Prostate gland (tissue), 2 donors: ENCODE measurements at regions not wholly inside any gene's neighbourhood (a gene's known extent, or its start where the extent isn't known, plus 50 kb on each side); places are given as distances from the start of the nearest gene placed in this dataset.

Experiments used
- POLR2AphosphoS5 ChIP-seq: sonication (generic); formaldehyde crosslinking; IDR thresholded peaks from one replicate; pipeline ENCODE4 v1.6.1; 2017; ENCODE audit warnings: antibody characterized with exemption
- TF ChIP-seq, protein P1 (sequence below), 4 experiments: fragments of 200-600 bp in 2 of 4; fragments of 450-650 bp in 2 of 4; sonication (generic) in 2 of 4; IDR thresholded peaks; 1 replicate in 3 of 4; 2 replicates in 1 of 4; pipeline ENCODE4 v1.5.1; 2016 to 2019; ENCODE audit warnings: antibody characterized with exemption in 4 of 4, mild to moderate bottlenecking in 2 of 4, moderate library complexity in 2 of 4

DNA sequence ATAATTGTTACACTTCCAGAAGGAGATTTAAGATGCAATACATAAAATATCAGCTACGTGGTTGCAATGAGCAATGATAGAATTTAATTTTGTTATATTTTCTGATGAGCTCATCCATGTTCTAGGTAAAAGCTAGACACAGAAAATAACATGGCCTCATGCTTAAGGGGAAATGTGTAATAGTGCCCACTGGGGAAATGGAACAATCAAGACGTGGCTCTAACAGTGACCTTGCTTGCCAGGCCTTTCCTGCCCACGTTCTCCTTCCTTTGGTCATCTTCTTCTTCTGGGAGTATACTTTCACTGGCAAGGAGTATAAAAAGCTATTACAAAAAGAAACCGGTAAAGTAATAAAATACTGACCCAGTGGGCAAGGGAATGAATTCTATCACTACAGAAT, 116.2 kb upstream of the TMEM161B start:
- TF ChIP-seq POLR2AphosphoS5: no peak
- TF ChIP-seq, protein P1, sequence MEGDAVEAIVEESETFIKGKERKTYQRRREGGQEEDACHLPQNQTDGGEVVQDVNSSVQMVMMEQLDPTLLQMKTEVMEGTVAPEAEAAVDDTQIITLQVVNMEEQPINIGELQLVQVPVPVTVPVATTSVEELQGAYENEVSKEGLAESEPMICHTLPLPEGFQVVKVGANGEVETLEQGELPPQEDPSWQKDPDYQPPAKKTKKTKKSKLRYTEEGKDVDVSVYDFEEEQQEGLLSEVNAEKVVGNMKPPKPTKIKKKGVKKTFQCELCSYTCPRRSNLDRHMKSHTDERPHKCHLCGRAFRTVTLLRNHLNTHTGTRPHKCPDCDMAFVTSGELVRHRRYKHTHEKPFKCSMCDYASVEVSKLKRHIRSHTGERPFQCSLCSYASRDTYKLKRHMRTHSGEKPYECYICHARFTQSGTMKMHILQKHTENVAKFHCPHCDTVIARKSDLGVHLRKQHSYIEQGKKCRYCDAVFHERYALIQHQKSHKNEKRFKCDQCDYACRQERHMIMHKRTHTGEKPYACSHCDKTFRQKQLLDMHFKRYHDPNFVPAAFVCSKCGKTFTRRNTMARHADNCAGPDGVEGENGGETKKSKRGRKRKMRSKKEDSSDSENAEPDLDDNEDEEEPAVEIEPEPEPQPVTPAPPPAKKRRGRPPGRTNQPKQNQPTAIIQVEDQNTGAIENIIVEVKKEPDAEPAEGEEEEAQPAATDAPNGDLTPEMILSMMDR (IDR thresholded peaks at IDR 0.05): no peak
